Right lobe of liver (tissue), 6 donors: ENCODE measurements at regions not wholly inside any gene's neighbourhood (a gene's known extent, or its start where the extent isn't known, plus 50 kb on each side); places are given as distances from the start of the nearest gene placed in this dataset.
A peak's percentile ranks its signal among the peaks of the same experiment; 100 is the strongest.

ENCODE experiments used
- ATAC-seq, 4 donors: fragments of 200-7000 bp; cut with Tn5 transposase; one replicate each; pipeline ENCODE4 v1.9.1; 2020; ENCODE audit warnings: mild to moderate bottlenecking in 4 of 4, moderate library complexity in 4 of 4
- DNase-seq, 3 donors: peaks; one replicate each; pipeline ENCODE4 v3.0.0-alpha.2; 2020
- H3K27ac ChIP-seq, 3 donors: fragments of 200-600 bp; one replicate each; pipeline ENCODE4 v1.8.0; 2022
- H3K27me3 ChIP-seq, 2 donors: fragments of 200-600 bp; one replicate each; pipeline ENCODE4 v1.8.0; 2022
- H3K36me3 ChIP-seq, 4 donors: fragments of 200-600 bp; sonication (generic) in 1 of 4; one replicate each; pipeline versions ENCODE4 v1.5.1 to v1.8.0; 2017 to 2022; ENCODE audit warnings: control low read depth in 1 of 4
- H3K4me1 ChIP-seq, 4 donors: fragments of 200-600 bp; sonication (generic) in 1 of 4; one replicate each; pipeline versions ENCODE4 v1.5.1 to v1.8.0; 2017 to 2022; ENCODE audit warnings: control low read depth in 1 of 4
- H3K4me3 ChIP-seq, 3 donors: fragments of 200-600 bp; one replicate each; pipeline ENCODE4 v1.8.0; 2022
- H3K9me3 ChIP-seq, 4 donors: fragments of 200-600 bp; sonication (generic) in 1 of 4; one replicate each; pipeline versions ENCODE4 v1.5.1 to v1.8.0; 2017 to 2022; ENCODE audit warnings: control low read depth in 1 of 4
- CTCF ChIP-seq, 4 donors: fragments of 200-600 bp in 3 of 4; fragments of 450-650 bp in 1 of 4; IDR thresholded peaks; one replicate each; pipeline versions ENCODE4 v1.5.1 to v1.8.0; 2016 to 2022; ENCODE audit warnings: antibody characterized with exemption in 4 of 4, mild to moderate bottlenecking in 2 of 4
- POLR2A ChIP-seq: fragments of 450-650 bp; IDR thresholded peaks from one replicate; pipeline ENCODE4 v1.6.1; 2017; ENCODE audit warnings: antibody characterized with exemption, mild to moderate bottlenecking
- WGBS: methylation state at CpG from one replicate; pipeline ENCODE4 v1.1.6; 2018; ENCODE audit warnings: low coverage, low lambda C conversion rate; ENCODE audit not compliant: insufficient coverage; ENCODE audit errors: missing lambda C conversion rate; 5-methylcytosine and 5-hydroxymethylcytosine counted together
- intact Hi-C, 2 donors: fragments of 100-400 bp; cut with DNase I; formaldehyde crosslinking; loops; one replicate each; pipeline versions ENCODE4 v1.11.2 to v1.14.1; 2022
- donor health status: DM: no; HTN: yes; CAD: no.
- donor health status: DM: no; HTN: no; CAD: no.
- donor health status: DM: no; HTN: no; CAD: no.
- donor health status: DM: no; HTN: yes; CAD: no.
- donor health status: DM: no; HTN: yes; CAD: no.

- Histone ChIP-seq H3K27ac (no peak overlapping the region), H3K27me3 (no peaks in the 10 kb centered on the region), H3K9me3 (no peaks in the 10 kb centered on the region), H3K4me1 (no peaks in the 10 kb centered on the region), H3K36me3 (no peaks in the 10 kb centered on the region), H3K4me3 (no peak overlapping the region)
- intact Hi-C loops, result no loop called here
- ATAC-seq (peak in 3 of 4 donors; percentile 44 to 65 (median 48)), DNase-seq (no peak)
- 45% methylated on average over 7 of the region's 7 CpGs for WGBS
- TF ChIP-seq CTCF (IDR thresholded peaks at IDR 0.05) (no peak), POLR2A (no peak)
Measured at GRCh38 chr20:51135926-51136715, 113.2 kb upstream of the KCNG1 start.

GRCh38 chr20:51134405-51134804, 111.5 kb upstream of the KCNG1 start:
- no peak overlapping the region for H3K27ac ChIP-seq
- no peak for TF ChIP-seq POLR2A
- no peak for TF ChIP-seq CTCF (IDR thresholded peaks at IDR 0.05)
- 55% methylated on average over 5 of the region's 6 CpGs for WGBS
- H3K36me3 ChIP-seq, result no peaks in the 10 kb centered on the region
- no peaks in the 10 kb centered on the region for H3K4me1 ChIP-seq
- no peak for DNase-seq
- H3K9me3 ChIP-seq, result no peaks in the 10 kb centered on the region
- no peak for ATAC-seq
- intact Hi-C loops, result no loop called here
- no peaks in the 10 kb centered on the region for H3K27me3 ChIP-seq
- no peak overlapping the region for H3K4me3 ChIP-seq

GRCh38 chr20:51132279-51132678, 109.4 kb upstream of the KCNG1 start:
- H3K4me1 ChIP-seq, result no peaks in the 10 kb centered on the region
- no peak overlapping the region for H3K27ac ChIP-seq
- H3K27me3 ChIP-seq, result no peaks in the 10 kb centered on the region
- H3K36me3 ChIP-seq, result no peaks in the 10 kb centered on the region
- 15% methylated on average over 5 of the region's 7 CpGs for WGBS
- no peak overlapping the region for H3K4me3 ChIP-seq
- peak; percentile 24 to 49 (median 28) for ATAC-seq
- no peaks in the 10 kb centered on the region for H3K9me3 ChIP-seq
- no peak for DNase-seq
- intact Hi-C loops, result no loop called here
- TF ChIP-seq CTCF (IDR thresholded peaks at IDR 0.05), result no peak
- no peak for TF ChIP-seq POLR2A

- no peaks in the 10 kb centered on the region for H3K27me3 ChIP-seq
- H3K36me3 ChIP-seq, result no peaks in the 10 kb centered on the region
- DNase-seq, result no peak
- H3K4me1 ChIP-seq, result no peaks in the 10 kb centered on the region
- WGBS, result no CpG with 5 or more reads among the region's 1 CpG
- no peak for ATAC-seq
- H3K27ac ChIP-seq, result no peak overlapping the region
- H3K4me3 ChIP-seq, result no peak overlapping the region
- TF ChIP-seq CTCF (IDR thresholded peaks at IDR 0.05) (no peak), POLR2A (no peak)
- H3K9me3 ChIP-seq, result no peaks in the 10 kb centered on the region
- intact Hi-C loops, result no loop called here
Measured at GRCh38 chr20:51131811-51132210, 108.9 kb upstream of the KCNG1 start.
